ENCODE measurements at regions not wholly inside any gene's neighbourhood (a gene's known extent, or its start where the extent isn't known, plus 50 kb on each side); places are given as distances from the start of the nearest gene placed in this dataset.
"Not testable (repeated sequence)": the region's sequence is repeated elsewhere in the genome, so short reads cannot be mapped to it uniquely, and the experiment has no call there.

- H3K4me3 ChIP-seq; H3K79me2 ChIP-seq (ENCODE audit: insufficient read depth); H3K9ac ChIP-seq; H3K9me3 ChIP-seq (ENCODE audit: low read depth); DNase-seq; H3F3A ChIP-seq (ENCODE audit: insufficient read depth); H3K36me3 ChIP-seq (ENCODE audit: low read depth); H3K27ac ChIP-seq; H2AFZ ChIP-seq; H3K4me2 ChIP-seq (ENCODE audit: unreplicated experiment); H4K20me1 ChIP-seq (ENCODE audit: insufficient read depth); H3K9me2 ChIP-seq (ENCODE audit: insufficient read depth); H3K27me3 ChIP-seq (replicated peaks; ENCODE audit: insufficient read depth); H3K4me1 ChIP-seq (ENCODE audit: insufficient read depth); in situ Hi-C loops (cut with MboI): not testable (repeated sequence)
- WGBS, 2 experiments (ENCODE audit: low coverage in 1 of 2, low lambda C conversion rate in 2 of 2, missing lambda C conversion rate in 2 of 2) = no CpG with 5 or more reads among the region's 1 CpG
Observed at GRCh38 chr1:143855867-143856266, 115.9 kb downstream of the FAM72C start.

DNA sequence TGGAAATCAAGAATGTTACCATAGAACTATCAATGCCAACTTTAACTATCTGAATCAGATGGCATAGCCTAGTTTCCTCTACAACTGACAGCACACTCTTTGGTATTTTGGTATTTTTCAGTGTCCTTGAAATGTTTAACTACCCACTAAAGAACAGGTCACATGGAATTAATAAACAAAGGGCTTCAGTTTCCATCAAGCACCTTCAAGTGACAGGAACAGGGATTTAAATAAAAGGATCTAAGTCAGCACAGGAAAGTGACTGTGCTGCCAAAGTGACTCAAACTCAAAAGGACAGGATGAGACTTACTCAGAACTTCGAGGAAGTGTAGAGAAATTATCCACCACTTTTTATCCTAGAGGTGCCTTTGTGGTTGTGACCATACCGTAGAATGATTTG is 117.7 kb downstream of the FAM72C start:
- H3K9me3 ChIP-seq (ENCODE audit: low read depth); H3K27me3 ChIP-seq (replicated peaks; ENCODE audit: insufficient read depth); H3K79me2 ChIP-seq (ENCODE audit: insufficient read depth); H4K20me1 ChIP-seq (ENCODE audit: insufficient read depth); H2AFZ ChIP-seq; H3K4me3 ChIP-seq; DNase-seq; in situ Hi-C loops (cut with MboI); H3K27ac ChIP-seq; H3K36me3 ChIP-seq (ENCODE audit: low read depth); H3K9ac ChIP-seq; H3K4me1 ChIP-seq (ENCODE audit: insufficient read depth); H3K4me2 ChIP-seq (ENCODE audit: unreplicated experiment); H3F3A ChIP-seq (ENCODE audit: insufficient read depth); H3K9me2 ChIP-seq (ENCODE audit: insufficient read depth): not testable (repeated sequence)
- no CpG with 5 or more reads among the region's 2 CpGs for WGBS, 2 experiments (ENCODE audit: low coverage in 1 of 2, low lambda C conversion rate in 2 of 2, missing lambda C conversion rate in 2 of 2)

DNA sequence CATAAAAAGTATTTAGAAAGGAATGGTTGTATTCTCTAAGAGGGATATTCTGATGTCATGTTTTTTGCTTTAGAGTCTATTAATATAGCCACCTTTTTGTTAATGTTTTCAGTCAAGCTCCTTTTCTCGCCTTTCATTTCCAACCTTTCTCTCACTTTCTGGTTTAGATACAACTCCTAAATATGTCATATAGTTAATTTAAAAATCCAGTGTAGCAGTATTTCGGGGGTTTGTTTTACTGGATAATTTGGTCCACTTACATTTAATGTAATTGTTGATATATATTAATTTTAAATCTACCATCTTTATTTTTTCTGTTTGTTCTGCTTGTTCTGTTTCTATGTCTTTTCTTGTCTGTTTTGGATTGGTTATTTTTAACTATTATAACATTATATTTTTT is 121.1 kb downstream of the FAM72C start:
- H4K20me1 ChIP-seq (ENCODE audit: insufficient read depth); H3K27me3 ChIP-seq (replicated peaks; ENCODE audit: insufficient read depth); H3K9ac ChIP-seq; H3K79me2 ChIP-seq (ENCODE audit: insufficient read depth); H3K36me3 ChIP-seq (ENCODE audit: low read depth); H3K9me2 ChIP-seq (ENCODE audit: insufficient read depth); H3K4me1 ChIP-seq (ENCODE audit: insufficient read depth); H3F3A ChIP-seq (ENCODE audit: insufficient read depth); DNase-seq; H2AFZ ChIP-seq; H3K9me3 ChIP-seq (ENCODE audit: low read depth); H3K4me2 ChIP-seq (ENCODE audit: unreplicated experiment); H3K4me3 ChIP-seq; H3K27ac ChIP-seq; in situ Hi-C loops (cut with MboI): not testable (repeated sequence)
- 25 to 29% methylated on average over 2 of the region's 2 CpGs for WGBS, 2 experiments (ENCODE audit: low coverage in 1 of 2, low lambda C conversion rate in 2 of 2, missing lambda C conversion rate in 2 of 2)

DNA sequence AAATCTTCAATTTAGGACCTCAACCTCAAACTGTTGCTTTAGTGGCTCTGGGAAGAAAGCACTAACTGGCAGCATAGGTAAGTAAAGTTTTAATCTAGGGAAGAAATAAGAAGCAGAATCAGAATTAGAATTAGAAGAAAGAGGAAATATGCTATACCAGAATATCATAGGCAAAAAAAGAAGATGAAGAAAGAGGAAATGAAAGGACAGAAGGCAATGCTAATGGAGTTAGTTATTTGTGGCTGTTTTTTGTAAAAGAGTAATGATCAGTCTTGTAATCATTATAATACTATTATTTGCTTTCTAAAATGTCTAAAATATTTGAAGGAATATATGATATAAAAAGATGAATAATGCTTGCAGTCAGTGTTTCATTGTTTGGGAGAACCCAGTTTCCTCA is 122.9 kb downstream of the FAM72C start:
- H3K4me1 ChIP-seq (ENCODE audit: insufficient read depth); H3K9me2 ChIP-seq (ENCODE audit: insufficient read depth); H3K4me2 ChIP-seq (ENCODE audit: unreplicated experiment); DNase-seq; H3K4me3 ChIP-seq; H4K20me1 ChIP-seq (ENCODE audit: insufficient read depth); H3K9ac ChIP-seq; H3K27me3 ChIP-seq (replicated peaks; ENCODE audit: insufficient read depth); H2AFZ ChIP-seq; H3F3A ChIP-seq (ENCODE audit: insufficient read depth); in situ Hi-C loops (cut with MboI); H3K27ac ChIP-seq; H3K9me3 ChIP-seq (ENCODE audit: low read depth); H3K79me2 ChIP-seq (ENCODE audit: insufficient read depth); H3K36me3 ChIP-seq (ENCODE audit: low read depth): not testable (repeated sequence)

DNA sequence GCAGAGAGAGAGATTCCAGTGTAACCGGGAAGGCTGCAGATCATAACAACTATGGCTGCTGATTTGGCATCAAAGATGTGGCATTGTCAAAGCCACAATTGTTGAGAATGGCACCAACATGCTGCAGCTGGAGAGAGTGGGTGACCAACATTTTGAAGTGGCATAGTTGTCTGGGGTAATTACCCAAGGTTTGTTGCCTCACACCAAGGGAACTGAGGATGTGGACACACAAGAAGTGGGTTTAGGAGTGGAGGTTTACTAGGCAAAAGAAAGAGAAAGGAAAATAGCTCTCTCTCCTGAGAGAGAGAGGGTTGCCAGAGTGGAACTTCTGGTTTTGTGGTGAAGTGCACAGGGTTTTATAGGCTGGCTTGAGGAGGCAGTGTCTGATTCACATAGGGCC is 126.6 kb downstream of the FAM72C start:
- H3K27me3 ChIP-seq (replicated peaks; ENCODE audit: insufficient read depth); H3F3A ChIP-seq (ENCODE audit: insufficient read depth); H3K9me2 ChIP-seq (ENCODE audit: insufficient read depth); H3K36me3 ChIP-seq (ENCODE audit: low read depth); H3K79me2 ChIP-seq (ENCODE audit: insufficient read depth); H3K4me1 ChIP-seq (ENCODE audit: insufficient read depth); DNase-seq; H3K4me3 ChIP-seq; in situ Hi-C loops (cut with MboI); H2AFZ ChIP-seq; H3K9ac ChIP-seq; H3K9me3 ChIP-seq (ENCODE audit: low read depth); H4K20me1 ChIP-seq (ENCODE audit: insufficient read depth); H3K4me2 ChIP-seq (ENCODE audit: unreplicated experiment); H3K27ac ChIP-seq: not testable (repeated sequence)
- no CpG with 5 or more reads among the region's 1 CpG for WGBS, 2 experiments (ENCODE audit: low coverage in 1 of 2, low lambda C conversion rate in 2 of 2, missing lambda C conversion rate in 2 of 2)

GRCh38 chr1:143842058-143842457 is 129.7 kb downstream of the FAM72C start:
- H3K27ac ChIP-seq; H3K4me3 ChIP-seq; H3K4me1 ChIP-seq (ENCODE audit: insufficient read depth); in situ Hi-C loops (cut with MboI); H3F3A ChIP-seq (ENCODE audit: insufficient read depth); DNase-seq; H3K4me2 ChIP-seq (ENCODE audit: unreplicated experiment); H3K9ac ChIP-seq; H4K20me1 ChIP-seq (ENCODE audit: insufficient read depth); H3K36me3 ChIP-seq (ENCODE audit: low read depth); H3K9me3 ChIP-seq (ENCODE audit: low read depth); H3K79me2 ChIP-seq (ENCODE audit: insufficient read depth); H3K27me3 ChIP-seq (replicated peaks; ENCODE audit: insufficient read depth); H2AFZ ChIP-seq; H3K9me2 ChIP-seq (ENCODE audit: insufficient read depth): not testable (repeated sequence)
- no CpG with 5 or more reads among the region's 2 CpGs for WGBS, 2 experiments (ENCODE audit: low coverage in 1 of 2, low lambda C conversion rate in 2 of 2, missing lambda C conversion rate in 2 of 2)

DNA sequence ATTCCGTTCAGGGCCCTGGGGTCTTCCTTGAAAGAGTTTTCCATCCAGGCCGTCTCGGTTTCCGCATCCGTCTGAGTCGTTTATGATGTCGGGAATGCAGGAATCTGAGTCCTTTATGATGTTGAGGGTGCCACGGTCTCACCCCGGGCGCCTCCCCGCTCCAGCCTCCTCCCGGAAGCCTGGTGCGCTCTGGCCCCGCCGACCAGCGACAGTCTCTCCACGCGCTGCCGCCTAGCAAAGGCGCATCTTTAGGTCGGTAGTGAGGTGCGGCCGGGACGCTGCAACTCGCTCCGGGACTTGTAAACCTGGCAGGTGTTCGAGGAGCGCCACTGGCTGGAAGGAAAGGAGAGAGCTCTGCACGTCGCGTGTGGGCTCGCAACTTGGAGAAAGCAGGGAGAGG is 132.6 kb downstream of the FAM72C start:
- 0% methylated on average over 1 of the region's 32 CpGs; no CpG with 5 or more reads in 1 of the 2 experiments for WGBS, 2 experiments (ENCODE audit: low coverage in 1 of 2, low lambda C conversion rate in 2 of 2, missing lambda C conversion rate in 2 of 2)
- H3K27ac ChIP-seq; H3F3A ChIP-seq (ENCODE audit: insufficient read depth); H3K4me1 ChIP-seq (ENCODE audit: insufficient read depth); H3K9me2 ChIP-seq (ENCODE audit: insufficient read depth); H4K20me1 ChIP-seq (ENCODE audit: insufficient read depth); H3K27me3 ChIP-seq (replicated peaks; ENCODE audit: insufficient read depth); H2AFZ ChIP-seq; H3K4me2 ChIP-seq (ENCODE audit: unreplicated experiment); in situ Hi-C loops (cut with MboI); DNase-seq; H3K79me2 ChIP-seq (ENCODE audit: insufficient read depth); H3K4me3 ChIP-seq; H3K9me3 ChIP-seq (ENCODE audit: low read depth); H3K36me3 ChIP-seq (ENCODE audit: low read depth); H3K9ac ChIP-seq: not testable (repeated sequence)

- H3K9ac ChIP-seq; H4K20me1 ChIP-seq (ENCODE audit: insufficient read depth); in situ Hi-C loops (cut with MboI); H3K4me1 ChIP-seq (ENCODE audit: insufficient read depth); H3K27me3 ChIP-seq (replicated peaks; ENCODE audit: insufficient read depth); H3K9me3 ChIP-seq (ENCODE audit: low read depth); DNase-seq; H3K36me3 ChIP-seq (ENCODE audit: low read depth); H3K27ac ChIP-seq; H3K4me2 ChIP-seq (ENCODE audit: unreplicated experiment); H3F3A ChIP-seq (ENCODE audit: insufficient read depth); H3K79me2 ChIP-seq (ENCODE audit: insufficient read depth); H3K4me3 ChIP-seq; H3K9me2 ChIP-seq (ENCODE audit: insufficient read depth); H2AFZ ChIP-seq: not testable (repeated sequence)
- no CpG with 5 or more reads among the region's 21 CpGs for WGBS, 2 experiments (ENCODE audit: low coverage in 1 of 2, low lambda C conversion rate in 2 of 2, missing lambda C conversion rate in 2 of 2)
Observed at GRCh38 chr1:143838598-143838929, 133.2 kb downstream of the FAM72C start.

Measured in GM23248 (cell line).